Epithelial cell of proximal tubule (primary cell): ENCODE measurements at regions not wholly inside any gene's neighbourhood (a gene's known extent, or its start where the extent isn't known, plus 50 kb on each side); places are given as distances from the start of the nearest gene placed in this dataset.

Experiments
- DNase-seq: peaks from one replicate; pipeline ENCODE4 v3.0.0-alpha.2; 2011; ENCODE audit warnings: low read depth
- H3K4me3 ChIP-seq: 2 replicates; pipeline ENCODE4 v1.5.1; 2011; ENCODE audit warnings: low read depth, mild to moderate bottlenecking, low read length
- TF ChIP-seq, protein P1 (sequence below): conservative IDR thresholded peaks from 2 replicates; pipeline ENCODE4 v1.5.1; 2012; ENCODE audit warnings: low read depth, mild to moderate bottlenecking, low read length

DNA sequence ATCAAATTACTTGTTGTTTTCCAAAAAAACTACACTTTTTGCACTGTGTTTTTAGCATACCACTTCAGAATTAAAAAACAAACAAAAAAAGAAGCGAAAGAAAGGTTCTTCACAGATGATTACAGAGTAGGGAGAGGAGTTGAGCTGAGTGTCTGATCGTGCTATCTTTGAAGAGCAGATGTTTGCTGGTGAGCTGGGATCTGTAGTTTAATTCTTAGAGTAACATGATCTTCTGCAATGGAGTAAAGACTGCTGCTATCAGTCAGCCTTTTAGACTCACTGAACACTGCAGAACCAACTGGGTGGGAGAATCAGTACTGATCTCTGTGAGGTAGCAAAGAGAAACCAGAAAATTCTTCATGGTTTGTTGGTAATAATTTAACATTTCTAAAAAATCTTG lies 1197.8 kb upstream of the SORCS1 start:
- no peak overlapping the region for H3K4me3 ChIP-seq
- TF ChIP-seq, protein P1, sequence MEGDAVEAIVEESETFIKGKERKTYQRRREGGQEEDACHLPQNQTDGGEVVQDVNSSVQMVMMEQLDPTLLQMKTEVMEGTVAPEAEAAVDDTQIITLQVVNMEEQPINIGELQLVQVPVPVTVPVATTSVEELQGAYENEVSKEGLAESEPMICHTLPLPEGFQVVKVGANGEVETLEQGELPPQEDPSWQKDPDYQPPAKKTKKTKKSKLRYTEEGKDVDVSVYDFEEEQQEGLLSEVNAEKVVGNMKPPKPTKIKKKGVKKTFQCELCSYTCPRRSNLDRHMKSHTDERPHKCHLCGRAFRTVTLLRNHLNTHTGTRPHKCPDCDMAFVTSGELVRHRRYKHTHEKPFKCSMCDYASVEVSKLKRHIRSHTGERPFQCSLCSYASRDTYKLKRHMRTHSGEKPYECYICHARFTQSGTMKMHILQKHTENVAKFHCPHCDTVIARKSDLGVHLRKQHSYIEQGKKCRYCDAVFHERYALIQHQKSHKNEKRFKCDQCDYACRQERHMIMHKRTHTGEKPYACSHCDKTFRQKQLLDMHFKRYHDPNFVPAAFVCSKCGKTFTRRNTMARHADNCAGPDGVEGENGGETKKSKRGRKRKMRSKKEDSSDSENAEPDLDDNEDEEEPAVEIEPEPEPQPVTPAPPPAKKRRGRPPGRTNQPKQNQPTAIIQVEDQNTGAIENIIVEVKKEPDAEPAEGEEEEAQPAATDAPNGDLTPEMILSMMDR: no peak
- DNase-seq: no peak

DNA sequence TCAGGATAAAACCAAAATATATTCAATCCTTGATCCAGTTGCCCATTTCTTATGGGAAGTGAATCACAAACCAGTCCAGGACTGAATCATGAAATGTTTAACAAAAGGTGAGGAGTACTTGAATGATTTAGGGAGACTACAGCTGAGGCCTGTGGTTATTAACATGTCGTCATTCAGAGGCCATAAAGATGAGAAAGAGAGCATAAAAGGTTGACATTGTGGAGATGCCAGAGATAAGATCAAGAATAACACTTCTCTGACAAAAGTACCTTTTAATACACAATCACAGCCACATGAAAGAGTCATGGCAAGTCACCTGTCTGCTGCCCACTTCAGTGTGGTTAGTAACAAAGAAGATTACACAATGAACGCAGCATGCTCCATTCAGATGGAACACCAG lies 1195.7 kb upstream of the SORCS1 start:
- H3K4me3 ChIP-seq: no peak overlapping the region
- DNase-seq: peak; percentile 45

DNA sequence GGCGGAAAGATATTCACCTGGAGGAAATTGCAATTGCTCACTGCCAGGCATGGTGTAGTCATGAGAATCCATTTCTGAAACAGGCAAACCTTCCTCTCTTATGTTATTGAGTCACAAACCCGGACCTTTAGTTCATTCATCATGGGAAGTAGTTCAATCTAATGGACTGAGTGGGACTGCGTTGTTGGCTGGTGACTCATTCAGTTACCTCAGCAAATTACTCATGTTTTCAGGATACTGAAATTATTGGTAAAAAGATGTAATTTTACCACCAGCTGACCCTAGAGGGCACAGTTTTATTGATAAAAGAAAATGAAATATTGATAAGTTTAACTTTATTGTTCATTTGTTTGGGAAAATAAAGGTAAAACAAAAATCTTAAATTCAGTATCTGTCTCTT lies 1194.4 kb upstream of the SORCS1 start:
- TF ChIP-seq, protein P1: no peak
- peak; percentile 80 for DNase-seq
- H3K4me3 ChIP-seq: no peak overlapping the region

More for the DNA sequence above, 1195.7 kb upstream of the SORCS1 start:
- TF ChIP-seq, protein P1: no peak

DNA sequence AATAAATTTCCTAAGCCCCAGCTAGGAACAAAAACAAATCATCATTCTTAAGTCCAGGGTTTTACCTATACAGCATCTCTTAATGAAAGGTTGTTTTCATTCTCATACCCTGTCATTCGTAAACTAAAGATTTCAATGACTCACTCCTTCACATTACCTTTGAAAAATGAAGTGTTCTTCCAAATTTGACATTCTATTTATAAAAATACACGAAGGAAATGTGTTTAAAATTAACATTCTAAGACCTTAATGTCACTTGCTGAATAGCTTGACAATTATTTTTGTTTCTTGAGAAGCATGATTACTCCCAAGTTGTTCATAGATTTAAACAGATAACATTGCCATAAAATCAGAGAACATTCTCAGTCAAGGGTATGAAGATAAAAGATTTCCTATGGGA lies 1188.3 kb upstream of the SORCS1 start:
- H3K4me3 ChIP-seq: no peak overlapping the region
- TF ChIP-seq, protein P1: no peak
- DNase-seq: no peak

DNA sequence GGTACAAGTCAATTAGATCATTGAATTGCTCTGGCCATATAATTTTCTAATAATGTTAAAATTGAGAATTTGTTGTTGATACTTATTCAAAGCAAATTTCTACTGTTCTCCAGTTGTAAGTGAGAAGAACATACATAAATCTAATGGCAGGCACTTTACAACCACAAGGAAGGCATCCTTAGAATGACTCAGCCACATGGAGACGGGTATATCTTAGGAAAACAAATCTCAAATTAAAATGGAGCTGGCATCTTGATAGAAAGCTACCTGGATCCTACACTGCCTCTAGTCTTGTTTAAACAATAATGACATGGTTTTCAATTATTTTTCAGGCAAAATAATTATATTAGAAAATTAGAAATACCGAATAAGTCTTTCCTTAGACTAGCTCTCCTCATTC lies 1183.7 kb upstream of the SORCS1 start:
- TF ChIP-seq, protein P1: no peak
- no peak for DNase-seq
- H3K4me3 ChIP-seq: no peak overlapping the region

DNA sequence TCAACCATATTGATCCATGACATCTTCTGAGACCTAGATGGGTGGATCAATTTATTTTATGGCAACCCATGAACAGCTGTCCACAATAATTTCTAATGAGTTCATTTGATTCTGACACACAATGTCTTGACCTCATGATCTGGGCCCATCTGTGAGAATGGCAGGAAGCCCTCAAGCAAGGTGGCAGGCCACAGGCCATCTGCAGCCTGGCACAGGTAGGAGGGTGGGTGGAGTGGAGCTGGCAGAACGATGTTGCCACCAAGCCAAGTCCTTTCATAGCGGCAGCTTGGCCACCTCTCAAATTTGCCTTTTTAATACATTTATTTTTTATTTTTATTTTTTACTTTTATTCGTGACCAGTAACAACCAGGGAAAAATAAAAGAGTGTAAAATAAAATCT lies 1181.6 kb upstream of the SORCS1 start:
- no peak overlapping the region for H3K4me3 ChIP-seq
- TF ChIP-seq, protein P1: no peak
- no peak for DNase-seq

DNA sequence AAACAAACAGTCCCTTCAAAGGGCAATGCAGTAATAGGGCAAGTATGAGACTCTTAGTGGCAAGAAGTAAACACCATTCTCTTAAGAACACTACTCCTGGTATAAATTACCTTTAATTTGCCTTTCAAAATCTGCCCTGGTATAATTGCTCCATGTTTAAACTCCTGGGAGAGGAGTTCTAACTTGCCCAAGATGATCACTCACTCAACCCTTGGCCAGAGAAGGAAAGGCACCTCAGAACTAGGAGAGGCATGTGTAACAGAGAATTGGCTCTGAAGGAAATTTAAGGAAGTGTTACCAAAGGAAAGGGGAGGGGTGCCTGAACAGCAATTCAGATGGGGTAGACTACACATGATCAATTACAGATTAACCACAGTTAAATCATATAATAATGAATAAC lies 1173.6 kb upstream of the SORCS1 start:
- DNase-seq: no peak
- TF ChIP-seq, protein P1: no peak
- no peak overlapping the region for H3K4me3 ChIP-seq
